ENCODE measurements at regions not wholly inside any gene's neighbourhood (a gene's known extent, or its start where the extent isn't known, plus 50 kb on each side); places are given as distances from the start of the nearest gene placed in this dataset.

- TF ChIP-seq POLR2AphosphoS5 (IDR thresholded peaks at IDR 0.05) (no peak), CTCF (IDR thresholded peaks at IDR 0.05) (no peak)
These were observed 261.6 kb upstream of the CADM1 start for GRCh38 chr11:115765803-115766239.

Data from prostate gland (tissue), 2 donors.